NB4 (cell line): ENCODE measurements at regions not wholly inside any gene's neighbourhood (a gene's known extent, or its start where the extent isn't known, plus 50 kb on each side); places are given as distances from the start of the nearest gene placed in this dataset.

Source experiments
- DNase-seq: peaks from one replicate; pipeline ENCODE4 v3.0.0; 2010; ENCODE audit warnings: low read depth
- H3K4me3 ChIP-seq: one replicate; pipeline ENCODE4 v1.5.1; 2011; ENCODE audit warnings: mild to moderate bottlenecking, low read depth, low read length, moderate library complexity
- MYC ChIP-seq: IDR thresholded peaks from 2 replicates; pipeline ENCODE4 v1.6.1; 2011; ENCODE audit warnings: low read depth, low read length
- POLR2A ChIP-seq: IDR thresholded peaks from 2 replicates; pipeline ENCODE4 v1.6.1; 2011; ENCODE audit warnings: mild to moderate bottlenecking; ENCODE audit not compliant: insufficient read length; ENCODE audit errors: extremely low read depth
- TF ChIP-seq, protein P1 (sequence below): IDR thresholded peaks from one replicate; pipeline ENCODE4 v1.5.1; 2012; ENCODE audit warnings: low read depth, low read length
- TF ChIP-seq, protein P2 (sequence below): IDR thresholded peaks from 2 replicates; pipeline ENCODE4 v1.6.1; 2011; ENCODE audit warnings: low read depth, low read length

DNA sequence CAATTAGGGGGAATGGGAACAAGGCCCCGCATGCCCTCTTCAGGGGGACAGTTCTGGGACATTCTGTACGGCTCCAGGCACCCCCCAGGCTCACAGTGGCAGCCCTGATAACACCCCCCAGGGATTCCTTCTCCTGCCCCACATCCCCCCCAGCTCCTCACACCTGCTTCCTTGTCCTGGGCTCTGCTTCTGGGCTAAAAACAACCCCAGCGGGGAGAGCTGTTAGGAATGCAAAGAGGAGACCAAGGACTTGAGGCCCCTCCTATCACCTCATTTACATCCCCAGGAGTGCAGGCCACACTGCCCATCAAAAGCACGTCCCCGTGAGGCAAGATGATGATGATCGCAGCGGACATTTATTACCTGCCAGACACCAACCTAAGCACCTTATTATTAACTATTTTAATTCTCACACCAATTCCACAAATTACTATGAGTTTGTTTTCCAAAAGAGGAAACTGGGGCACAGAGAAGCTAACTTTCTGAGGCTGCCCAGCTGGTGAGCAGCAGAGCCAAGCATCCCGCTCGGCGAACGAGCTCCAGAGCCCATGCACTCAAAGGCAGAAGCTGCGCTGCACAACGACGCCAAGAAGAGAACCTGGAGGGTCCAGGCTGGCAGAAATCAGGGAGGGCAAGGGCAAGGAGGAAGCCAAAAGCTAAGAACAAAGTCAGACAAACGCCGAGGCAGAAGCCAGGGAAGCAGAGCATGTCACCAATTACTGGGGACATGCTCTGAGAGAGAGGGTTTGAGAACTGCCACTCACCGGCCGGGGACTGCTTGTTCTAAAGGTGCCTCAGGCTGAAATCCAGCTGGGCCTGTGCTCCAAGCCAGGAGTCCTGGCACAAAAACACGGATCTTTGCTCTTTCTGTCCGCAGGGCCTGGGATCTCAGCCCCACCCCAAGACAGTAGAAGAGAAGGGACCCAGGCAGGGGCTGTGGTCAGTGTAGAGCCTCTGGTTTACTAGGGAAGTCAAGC, 76.2 kb upstream of the NSMCE3 start:
- TF ChIP-seq, protein P1, sequence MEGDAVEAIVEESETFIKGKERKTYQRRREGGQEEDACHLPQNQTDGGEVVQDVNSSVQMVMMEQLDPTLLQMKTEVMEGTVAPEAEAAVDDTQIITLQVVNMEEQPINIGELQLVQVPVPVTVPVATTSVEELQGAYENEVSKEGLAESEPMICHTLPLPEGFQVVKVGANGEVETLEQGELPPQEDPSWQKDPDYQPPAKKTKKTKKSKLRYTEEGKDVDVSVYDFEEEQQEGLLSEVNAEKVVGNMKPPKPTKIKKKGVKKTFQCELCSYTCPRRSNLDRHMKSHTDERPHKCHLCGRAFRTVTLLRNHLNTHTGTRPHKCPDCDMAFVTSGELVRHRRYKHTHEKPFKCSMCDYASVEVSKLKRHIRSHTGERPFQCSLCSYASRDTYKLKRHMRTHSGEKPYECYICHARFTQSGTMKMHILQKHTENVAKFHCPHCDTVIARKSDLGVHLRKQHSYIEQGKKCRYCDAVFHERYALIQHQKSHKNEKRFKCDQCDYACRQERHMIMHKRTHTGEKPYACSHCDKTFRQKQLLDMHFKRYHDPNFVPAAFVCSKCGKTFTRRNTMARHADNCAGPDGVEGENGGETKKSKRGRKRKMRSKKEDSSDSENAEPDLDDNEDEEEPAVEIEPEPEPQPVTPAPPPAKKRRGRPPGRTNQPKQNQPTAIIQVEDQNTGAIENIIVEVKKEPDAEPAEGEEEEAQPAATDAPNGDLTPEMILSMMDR = no peak
- TF ChIP-seq, protein P2, sequence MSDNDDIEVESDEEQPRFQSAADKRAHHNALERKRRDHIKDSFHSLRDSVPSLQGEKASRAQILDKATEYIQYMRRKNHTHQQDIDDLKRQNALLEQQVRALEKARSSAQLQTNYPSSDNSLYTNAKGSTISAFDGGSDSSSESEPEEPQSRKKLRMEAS = no peak
- no peak for TF ChIP-seq POLR2A
- TF ChIP-seq MYC = no peak
- H3K4me3 ChIP-seq = no peak overlapping the region
- DNase-seq = no peak

DNA sequence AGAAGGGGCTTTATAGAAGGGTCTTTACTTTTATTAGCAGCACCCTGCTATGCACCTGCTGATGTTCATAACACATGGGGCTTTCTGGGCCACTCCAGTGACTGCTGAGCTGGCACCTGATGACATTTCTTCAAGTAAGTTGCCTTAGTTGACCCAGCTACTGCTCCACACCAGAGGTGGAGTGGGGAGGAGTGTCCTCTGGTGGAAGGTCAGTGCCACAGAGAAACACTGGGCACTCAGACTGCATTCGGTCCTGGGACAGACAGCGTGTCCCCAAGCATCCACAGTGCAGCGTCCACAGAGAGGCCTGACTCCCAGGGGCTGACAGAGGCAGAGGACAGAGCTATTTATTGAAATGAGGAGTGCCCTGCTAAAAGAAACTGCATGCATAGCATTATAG, 74.9 kb upstream of the NSMCE3 start:
- H3K4me3 ChIP-seq = no peak overlapping the region
- no peak for TF ChIP-seq MYC
- TF ChIP-seq, protein P1 = no peak
- no peak for TF ChIP-seq POLR2A
- TF ChIP-seq, protein P2 = no peak
- DNase-seq = no peak

DNA sequence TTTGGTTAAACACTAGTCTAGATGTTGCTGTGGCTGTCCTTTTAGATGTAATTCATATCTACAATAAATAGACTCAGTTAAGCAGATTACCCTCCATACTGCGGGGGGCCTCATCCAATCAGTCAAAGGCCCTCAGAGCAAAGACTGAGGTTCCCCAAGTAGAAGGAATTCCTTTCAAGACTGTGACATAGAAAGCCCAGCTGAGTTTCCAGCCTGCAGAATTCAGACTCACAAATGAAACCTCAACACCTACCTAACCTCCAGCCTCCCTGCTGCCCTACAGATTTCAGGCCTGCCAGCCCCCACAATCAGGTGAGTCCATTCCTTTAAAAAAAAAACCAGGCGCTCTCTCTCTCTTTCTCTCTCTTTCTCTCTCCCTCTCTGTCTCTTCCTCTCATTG, 73.6 kb upstream of the NSMCE3 start:
- DNase-seq = no peak
- no peak for TF ChIP-seq POLR2A
- H3K4me3 ChIP-seq = no peak overlapping the region

DNA sequence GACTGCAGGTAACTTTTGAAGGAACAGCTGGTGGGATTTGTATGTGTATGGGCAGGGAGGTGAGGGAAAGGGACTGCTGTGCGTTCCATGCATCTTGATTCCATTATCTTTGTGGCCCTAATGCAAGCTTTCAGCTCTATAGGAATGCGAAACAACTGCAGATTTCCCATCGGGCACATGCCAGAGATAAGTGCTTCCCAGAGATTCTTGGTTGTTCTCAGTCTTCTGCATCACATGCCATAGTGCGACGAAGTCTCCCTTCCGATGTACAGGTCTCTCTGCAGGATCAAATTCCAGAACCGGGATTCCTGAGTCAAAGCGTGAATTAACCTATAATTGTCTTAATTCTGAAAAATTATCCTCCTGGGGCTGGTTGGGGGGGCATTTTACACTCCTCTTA, 72.6 kb upstream of the NSMCE3 start:
- no peak overlapping the region for H3K4me3 ChIP-seq
- no peak for DNase-seq
- TF ChIP-seq POLR2A (no peak), MYC (no peak)
- TF ChIP-seq, protein P1 = no peak
- TF ChIP-seq, protein P2 = no peak

DNA sequence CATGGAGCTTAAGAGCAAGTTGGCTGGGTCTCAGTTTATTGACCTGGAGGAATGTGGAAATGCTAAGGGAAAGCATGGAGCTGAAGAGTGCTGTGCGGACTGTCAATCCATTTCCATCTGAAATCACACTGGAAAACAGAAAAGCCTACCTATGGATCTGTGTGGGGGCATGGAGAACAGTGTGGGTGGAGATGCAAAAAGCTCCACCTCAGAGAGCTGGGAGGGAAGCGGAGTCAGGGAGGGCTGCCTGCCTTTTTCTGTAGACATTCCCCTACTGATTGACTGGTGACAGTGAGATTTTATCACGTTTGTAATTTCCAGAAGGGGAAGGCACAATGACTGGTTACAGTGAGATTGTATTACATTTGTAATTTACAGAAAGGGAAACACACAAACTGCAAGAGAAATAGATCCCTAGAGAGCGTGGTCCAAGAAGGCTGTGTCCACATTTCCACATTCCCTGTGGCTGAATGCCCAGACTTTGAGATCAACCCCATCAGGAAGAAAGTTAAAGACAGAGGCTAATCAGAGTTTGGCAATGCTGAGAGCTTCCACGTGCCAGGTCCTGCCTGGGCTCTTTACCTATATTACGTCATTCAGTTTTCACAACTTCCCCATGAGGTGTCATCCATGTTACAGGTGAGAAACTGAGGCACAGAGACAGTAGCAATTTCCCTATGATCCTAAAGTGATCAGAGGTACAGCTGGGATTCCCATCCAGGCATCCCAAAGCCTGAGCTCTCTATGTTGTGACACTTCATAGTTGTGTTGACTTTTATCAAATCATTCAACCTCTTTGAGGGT, 67.7 kb upstream of the NSMCE3 start:
- TF ChIP-seq MYC = no peak
- TF ChIP-seq, protein P1 = no peak
- TF ChIP-seq POLR2A = no peak
- TF ChIP-seq, protein P2 = no peak
- H3K4me3 ChIP-seq = no peak overlapping the region
- no peak for DNase-seq

DNA sequence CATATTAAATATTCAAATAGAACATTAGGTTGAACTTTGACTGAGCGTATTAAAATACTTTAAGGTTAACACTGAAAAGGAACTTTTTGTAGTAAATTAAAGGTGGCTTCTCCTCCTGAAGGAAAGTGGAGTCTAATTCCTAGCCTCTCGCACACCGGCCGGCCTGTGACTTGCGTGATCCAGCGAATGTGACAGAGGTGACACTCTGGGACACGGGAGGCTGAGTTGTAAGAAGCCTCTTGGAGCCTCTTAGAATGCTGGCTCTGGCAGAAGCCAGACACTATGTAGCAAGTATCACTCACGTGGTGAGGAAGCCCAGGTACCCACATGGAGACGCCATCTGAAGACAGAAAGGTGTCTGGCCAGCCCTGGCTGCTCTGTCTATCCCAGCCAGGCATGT, 64.9 kb upstream of the NSMCE3 start:
- DNase-seq = no peak
- TF ChIP-seq, protein P1 = no peak
- TF ChIP-seq MYC (no peak), POLR2A (no peak)
- TF ChIP-seq, protein P2 = no peak
- no peak overlapping the region for H3K4me3 ChIP-seq
